B cell (primary cell): ENCODE measurements at regions not wholly inside any gene's neighbourhood (a gene's known extent, or its start where the extent isn't known, plus 50 kb on each side); places are given as distances from the start of the nearest gene placed in this dataset.

Source experiments
- ATAC-seq: fragments of 200-7000 bp; cut with Tn5 transposase; one replicate; pipeline ENCODE4 v1.10.0; 2021; ENCODE audit warnings: low read depth, mild to moderate bottlenecking, moderate number of reproducible peaks, moderate library complexity
- CTCF ChIA-PET: fragments of 350-600 bp; sonication (Branson Sonifier 250); formaldehyde crosslinking; loops from one replicate; lab custom pipeline; 2021; ENCODE audit warnings: antibody characterized with exemption, inconsistent platforms; lab: Charles Lee
- POLR2A ChIA-PET: fragments of 350-600 bp; sonication (Branson Sonifier 250); formaldehyde crosslinking; loops from one replicate; lab custom pipeline; 2021; ENCODE audit warnings: antibody characterized with exemption; lab: Charles Lee
- DNase-seq: peaks from one replicate; pipeline ENCODE4 v3.0.0; 2013
- H2AFZ ChIP-seq: 2 replicates; pipeline ENCODE4 v1.6.1; 2012; ENCODE audit warnings: mild to moderate bottlenecking, low read depth, low read length; ENCODE audit not compliant: insufficient read depth, poor library complexity, severe bottlenecking
- H3K27ac ChIP-seq, 2 donors: 1 replicate in 1 of 2; 2 replicates in 1 of 2; pipeline ENCODE4 v1.5.1; 2012 to 2013; ENCODE audit warnings: low read length in 2 of 2, mild to moderate bottlenecking in 2 of 2, moderate library complexity in 1 of 2
- H3K27me3 ChIP-seq, 4 experiments: fragments of 200-600 bp in 1 of 4; sonication (generic) in 1 of 4; replicated peaks in 1 of 4; 1 replicate in 2 of 4; 2 replicates in 2 of 4; pipeline versions ENCODE4 v1.6.1 to v1.7.0; 2013 to 2016; ENCODE audit warnings: low read length in 3 of 4, mild to moderate bottlenecking in 2 of 4, mixed read lengths in 1 of 4, moderate library complexity in 1 of 4; ENCODE audit not compliant: insufficient read depth in 4 of 4, control insufficient read depth in 3 of 4; ENCODE audit errors: control extremely low read depth in 1 of 4
- H3K36me3 ChIP-seq, 2 experiments: replicated peaks in 1 of 2; 1 replicate in 1 of 2; 2 replicates in 1 of 2; pipeline versions ENCODE4 v1.6.1 to v1.7.1; 2013; ENCODE audit warnings: low read length in 1 of 2; ENCODE audit not compliant: insufficient read depth in 2 of 2, control insufficient read depth in 1 of 2; ENCODE audit errors: control extremely low read depth in 1 of 2, extremely low read depth in 1 of 2
- H3K4me1 ChIP-seq, 2 donors: fragments of 200-600 bp in 1 of 2; sonication (generic) in 1 of 2; 1 replicate in 1 of 2; 2 replicates in 1 of 2; pipeline versions ENCODE4 v1.5.1 to v1.6.1; 2013 to 2017; ENCODE audit warnings: low read length in 2 of 2; ENCODE audit not compliant: control insufficient read depth in 2 of 2, insufficient read depth in 2 of 2
- H3K4me2 ChIP-seq: replicated peaks from 2 replicates; pipeline ENCODE3; 2012; ENCODE audit warnings: mild to moderate bottlenecking, low read depth, low read length; ENCODE audit not compliant: poor library complexity, severe bottlenecking
- H3K4me3 ChIP-seq, 5 experiments: fragments of 200-600 bp in 1 of 5; sonication (generic) in 1 of 5; 1 replicate in 3 of 5; 2 replicates in 2 of 5; pipeline versions ENCODE4 v1.5.1 to v1.7.0; 2011 to 2016; ENCODE audit warnings: low read length in 4 of 5, mild to moderate bottlenecking in 4 of 5, low read depth in 2 of 5, control low read depth in 1 of 5, moderate library complexity in 1 of 5; ENCODE audit not compliant: insufficient read depth in 1 of 5; ENCODE audit errors: control extremely low read depth in 1 of 5, extremely low read depth in 1 of 5
- H3K79me2 ChIP-seq: fragments of 200-600 bp; sonication (generic); one replicate; pipeline ENCODE4 v1.6.0; 2016; ENCODE audit warnings: low read length; ENCODE audit not compliant: control insufficient read depth, insufficient read depth
- H3K9ac ChIP-seq: fragments of 200-600 bp; sonication (generic); 2 replicates; pipeline ENCODE4 v1.6.1; 2017; ENCODE audit warnings: mild to moderate bottlenecking, low read length, moderate library complexity
- H3K9me3 ChIP-seq, 3 donors: one replicate each; pipeline versions ENCODE4 v1.6.1 to v1.7.1; 2013; ENCODE audit warnings: low read length in 2 of 3; ENCODE audit not compliant: control insufficient read depth in 2 of 3, insufficient read depth in 1 of 3; ENCODE audit errors: control extremely low read depth in 1 of 3
- H4K20me1 ChIP-seq: 2 replicates; pipeline ENCODE4 v1.6.0; 2012; ENCODE audit warnings: mild to moderate bottlenecking, low read length; ENCODE audit not compliant: insufficient read depth, control insufficient read depth, poor library complexity, severe bottlenecking
- H3K27ac Mint-ChIP-seq: one replicate; pipeline ENCODE4 v1.8.0; 2021; ENCODE audit warnings: mixed read lengths
- H3K27me3 Mint-ChIP-seq: one replicate; pipeline ENCODE4 v1.8.0; 2021; ENCODE audit warnings: mixed read lengths
- H3K4me1 Mint-ChIP-seq: one replicate; pipeline ENCODE4 v1.8.0; 2021; ENCODE audit warnings: mixed read lengths
- H3K4me3 Mint-ChIP-seq: one replicate; pipeline ENCODE4 v1.8.0; 2021; ENCODE audit warnings: mixed read lengths
- H3K9me3 Mint-ChIP-seq: one replicate; pipeline ENCODE4 v1.8.0; 2022; ENCODE audit warnings: mixed read lengths; ENCODE audit not compliant: insufficient read depth
- EZH2 ChIP-seq: IDR thresholded peaks from 2 replicates; pipeline ENCODE4 v1.6.1; 2012; ENCODE audit warnings: borderline replicate concordance, low read depth, mild to moderate bottlenecking, moderate library complexity, low read length; ENCODE audit not compliant: insufficient read depth, poor library complexity, severe bottlenecking
- WGBS: methylation state at CpG from one replicate; pipeline ENCODE4 v1.1.5; 2013; ENCODE audit warnings: missing lambda C conversion rate; ENCODE audit not compliant: insufficient coverage; 5-methylcytosine and 5-hydroxymethylcytosine counted together
- intact Hi-C: fragments of 100-400 bp; cut with micrococcal nuclease; formaldehyde crosslinking; loops from one replicate; pipeline ENCODE4 v1.10.0; 2022
- TF ChIP-seq, protein P1 (sequence below): fragments of 200-600 bp; IDR thresholded peaks from one replicate; pipeline ENCODE4 v1.8.0; 2022; ENCODE audit warnings: antibody characterized with exemption, mild to moderate bottlenecking

DNA sequence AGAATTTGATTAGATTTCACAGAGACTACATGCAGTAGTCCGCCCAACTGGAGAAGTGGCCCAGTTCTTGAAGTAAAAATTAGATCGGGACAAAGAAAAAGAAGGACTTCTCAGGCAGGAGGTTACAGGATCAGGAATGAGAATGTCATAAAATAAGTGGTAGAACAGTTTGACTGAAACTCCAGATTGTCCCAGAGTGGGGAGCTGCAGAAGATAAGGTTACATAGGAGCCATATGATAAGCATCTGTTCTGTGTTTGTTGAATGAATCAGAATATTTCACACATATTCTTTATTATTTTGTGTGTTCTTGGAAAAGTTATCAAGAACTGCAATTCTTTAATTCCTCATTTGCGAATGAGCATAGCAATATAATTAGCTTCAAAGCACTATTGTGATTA is 210.6 kb downstream of the AASDHPPT start:
- POLR2A ChIA-PET: no interaction called here
- H3K9me3 Mint-ChIP-seq: no peaks in the 10 kb centered on the region
- ATAC-seq (no peak), DNase-seq (no peak)
- CTCF ChIA-PET: no interaction called here
- H3K27me3 ChIP-seq: no peaks in the 10 kb centered on the region
- H3K27ac Mint-ChIP-seq: no peak overlapping the region
- 96% methylated on average over 2 of the region's 3 CpGs for WGBS
- intact Hi-C loops: no loop called here
- TF ChIP-seq, protein P1, sequence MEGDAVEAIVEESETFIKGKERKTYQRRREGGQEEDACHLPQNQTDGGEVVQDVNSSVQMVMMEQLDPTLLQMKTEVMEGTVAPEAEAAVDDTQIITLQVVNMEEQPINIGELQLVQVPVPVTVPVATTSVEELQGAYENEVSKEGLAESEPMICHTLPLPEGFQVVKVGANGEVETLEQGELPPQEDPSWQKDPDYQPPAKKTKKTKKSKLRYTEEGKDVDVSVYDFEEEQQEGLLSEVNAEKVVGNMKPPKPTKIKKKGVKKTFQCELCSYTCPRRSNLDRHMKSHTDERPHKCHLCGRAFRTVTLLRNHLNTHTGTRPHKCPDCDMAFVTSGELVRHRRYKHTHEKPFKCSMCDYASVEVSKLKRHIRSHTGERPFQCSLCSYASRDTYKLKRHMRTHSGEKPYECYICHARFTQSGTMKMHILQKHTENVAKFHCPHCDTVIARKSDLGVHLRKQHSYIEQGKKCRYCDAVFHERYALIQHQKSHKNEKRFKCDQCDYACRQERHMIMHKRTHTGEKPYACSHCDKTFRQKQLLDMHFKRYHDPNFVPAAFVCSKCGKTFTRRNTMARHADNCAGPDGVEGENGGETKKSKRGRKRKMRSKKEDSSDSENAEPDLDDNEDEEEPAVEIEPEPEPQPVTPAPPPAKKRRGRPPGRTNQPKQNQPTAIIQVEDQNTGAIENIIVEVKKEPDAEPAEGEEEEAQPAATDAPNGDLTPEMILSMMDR: no peak
- TF ChIP-seq EZH2: no peak
- H3K4me3 Mint-ChIP-seq: no peak overlapping the region
- no peak overlapping the region for H3K4me2 ChIP-seq
- H4K20me1 ChIP-seq: no peaks in the 10 kb centered on the region
- no peaks in the 10 kb centered on the region for H3K4me1 ChIP-seq
- no peaks in the 10 kb centered on the region for H3K4me1 Mint-ChIP-seq
- H3K27me3 Mint-ChIP-seq: no peaks in the 10 kb centered on the region
- no peaks in the 10 kb centered on the region for H3K79me2 ChIP-seq
- H3K36me3 ChIP-seq: no peaks in the 10 kb centered on the region
- no peak overlapping the region for H2AFZ ChIP-seq
- no peak overlapping the region for H3K4me3 ChIP-seq
- H3K9ac ChIP-seq: no peak overlapping the region
- no peak overlapping the region for H3K27ac ChIP-seq
- no peaks in the 10 kb centered on the region for H3K9me3 ChIP-seq

DNA sequence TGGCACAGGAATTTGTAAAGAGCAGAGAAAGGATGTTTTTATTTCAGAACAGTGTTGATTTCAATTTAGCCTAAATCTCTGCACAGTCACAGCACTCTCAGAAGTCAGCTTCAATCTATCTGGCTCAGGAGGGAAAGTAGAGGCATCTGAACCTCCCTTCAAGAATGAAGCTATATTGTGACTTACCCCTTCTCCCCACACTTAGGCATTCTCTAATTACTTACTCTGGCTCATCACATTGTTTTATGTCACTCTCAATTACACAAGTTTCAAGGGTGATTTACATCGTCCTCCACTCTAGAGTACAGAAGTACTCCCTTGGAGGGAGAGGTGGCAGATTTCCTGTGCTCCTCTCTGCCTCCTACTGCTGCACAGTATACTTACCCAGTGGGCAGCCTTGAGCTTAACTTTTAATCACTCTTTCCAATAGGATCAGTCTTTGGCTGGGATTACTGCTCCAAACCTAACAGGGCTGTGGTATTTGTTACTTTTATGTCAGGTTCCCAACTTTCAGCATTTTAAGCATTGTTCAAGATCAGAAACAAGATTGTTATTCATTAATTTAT is 211.4 kb downstream of the AASDHPPT start:
- no peaks in the 10 kb centered on the region for H3K4me1 ChIP-seq
- no peak overlapping the region for H3K27ac Mint-ChIP-seq
- H3K4me2 ChIP-seq: no peak overlapping the region
- H3K27ac ChIP-seq: no peak overlapping the region
- H3K9me3 Mint-ChIP-seq: no peaks in the 10 kb centered on the region
- ChIA-PET POLR2A (no interaction called here), CTCF (no interaction called here)
- intact Hi-C loops: no loop called here
- no peaks in the 10 kb centered on the region for H3K4me1 Mint-ChIP-seq
- ATAC-seq (no peak), DNase-seq (no peak)
- H3K4me3 ChIP-seq: no peak overlapping the region
- no peaks in the 10 kb centered on the region for H3K27me3 Mint-ChIP-seq
- H3K27me3 ChIP-seq: no peaks in the 10 kb centered on the region
- TF ChIP-seq EZH2: no peak
- TF ChIP-seq, protein P1: no peak
- no CpG with 5 or more reads among the region's 1 CpG for WGBS
- H3K4me3 Mint-ChIP-seq: no peak overlapping the region
- H3K36me3 ChIP-seq: no peaks in the 10 kb centered on the region
- H3K79me2 ChIP-seq: no peaks in the 10 kb centered on the region
- H4K20me1 ChIP-seq: no peaks in the 10 kb centered on the region
- H3K9ac ChIP-seq: no peak overlapping the region
- H2AFZ ChIP-seq: no peak overlapping the region
- H3K9me3 ChIP-seq: no peaks in the 10 kb centered on the region
